IMR-90 (cell line): ENCODE measurements at regions not wholly inside any gene's neighbourhood (a gene's known extent, or its start where the extent isn't known, plus 50 kb on each side); places are given as distances from the start of the nearest gene placed in this dataset.

Source experiments
- ATAC-seq: fragments of 200-7000 bp; cut with Tn5 transposase; 2 replicates; pipeline ENCODE4 v1.9.1; 2020; ENCODE audit warnings: low read depth, mild to moderate bottlenecking, moderate library complexity
- BruUV-seq: library from RNA; stranded (reverse); fragments of 400-500 nt; replicated peaks from 2 replicates; lab custom pipeline; 2021; lab: Mats Ljungman, UMichigan
- CTCF ChIA-PET: fragments of 300-600 bp; formaldehyde crosslinking; extraction: SDS; loops from one replicate; lab custom pipeline; 2021; ENCODE audit warnings: antibody characterized with exemption; lab: Yijun Ruan, JAX
- POLR2A ChIA-PET: fragments of 300-600 bp; sonication (Branson Sonifier 250); formaldehyde crosslinking; loops from one replicate; lab custom pipeline; 2022; ENCODE audit warnings: antibody characterized with exemption; ENCODE audit not compliant: unreplicated experiment; lab: Charles Lee
- DNase-seq: peaks from one replicate; pipeline ENCODE4 v3.0.0; 2013
- H2AFZ ChIP-seq: replicated peaks from 2 replicates; pipeline ENCODE3; 2013; ENCODE audit warnings: low read length, mild to moderate bottlenecking; ENCODE audit not compliant: poor library complexity
- H2AK5ac ChIP-seq: 2 replicates; pipeline ENCODE4 v1.6.1; 2013; ENCODE audit warnings: low read depth, low read length, inconsistent platforms
- H2AK9ac ChIP-seq: replicated peaks from 2 replicates; pipeline ENCODE3; 2013; ENCODE audit warnings: mild to moderate bottlenecking, low read depth, low read length, moderate library complexity; ENCODE audit not compliant: poor library complexity
- H2BK120ac ChIP-seq: 2 replicates; pipeline ENCODE4 v1.6.1; 2013; ENCODE audit warnings: low read depth, low read length, inconsistent platforms
- H2BK15ac ChIP-seq: 3 replicates; pipeline ENCODE4 v1.6.1; 2013; ENCODE audit warnings: low read depth, low read length, inconsistent platforms
- H2BK20ac ChIP-seq: 2 replicates; pipeline ENCODE4 v1.6.1; 2013; ENCODE audit warnings: low read depth, mild to moderate bottlenecking, inconsistent platforms, low read length, moderate library complexity
- H2BK5ac ChIP-seq: 2 replicates; pipeline ENCODE4 v1.6.1; 2013; ENCODE audit warnings: mild to moderate bottlenecking, low read depth, low read length, inconsistent platforms; ENCODE audit not compliant: poor library complexity, severe bottlenecking
- H3K14ac ChIP-seq: replicated peaks from 2 replicates; pipeline ENCODE4 v1.6.1; 2013; ENCODE audit warnings: low read depth, low read length, inconsistent platforms
- H3K18ac ChIP-seq: 2 replicates; pipeline ENCODE4 v1.6.1; 2013; ENCODE audit warnings: low read depth, low read length, control low read depth
- H3K23ac ChIP-seq: 2 replicates; pipeline ENCODE4 v1.6.1; 2013; ENCODE audit warnings: low read depth, low read length, inconsistent platforms
- H3K27ac ChIP-seq: 2 replicates; pipeline ENCODE4 v1.5.1; 2013; ENCODE audit warnings: mild to moderate bottlenecking, control low read depth, low read length; ENCODE audit not compliant: insufficient read depth
- H3K27me3 ChIP-seq: 2 replicates; pipeline ENCODE4 v1.6.1; 2013; ENCODE audit warnings: low read length; ENCODE audit not compliant: control insufficient read depth, insufficient read depth
- H3K36me3 ChIP-seq: 2 replicates; pipeline ENCODE4 v1.6.1; 2013; ENCODE audit warnings: low read length, mixed read lengths; ENCODE audit not compliant: control insufficient read depth, insufficient read depth
- H3K4ac ChIP-seq: 2 replicates; pipeline ENCODE4 v1.6.1; 2013; ENCODE audit warnings: low read depth, low read length, inconsistent platforms
- H3K4me1 ChIP-seq: 2 replicates; pipeline ENCODE4 v1.6.1; 2013; ENCODE audit warnings: low read length, mixed read lengths; ENCODE audit not compliant: control insufficient read depth, insufficient read depth
- H3K4me2 ChIP-seq: 2 replicates; pipeline ENCODE4 v1.6.1; 2013; ENCODE audit warnings: low read depth, mild to moderate bottlenecking, control low read depth, low read length, moderate library complexity
- H3K4me3 ChIP-seq: 2 replicates; pipeline ENCODE4 v1.5.1; 2013; ENCODE audit warnings: low read depth, mild to moderate bottlenecking, control low read depth, low read length, moderate library complexity; ENCODE audit not compliant: insufficient read depth
- H3K56ac ChIP-seq: 2 replicates; pipeline ENCODE4 v1.6.1; 2013; ENCODE audit warnings: low read length, inconsistent platforms; ENCODE audit not compliant: insufficient read depth; ENCODE audit errors: extremely low read depth
- H3K79me1 ChIP-seq, 2 experiments: 2 replicates each; pipeline ENCODE4 v1.6.1; 2013; ENCODE audit warnings: low read length in 2 of 2, inconsistent platforms in 1 of 2, low read depth in 1 of 2
- H3K9ac ChIP-seq: 2 replicates; pipeline ENCODE4 v1.6.1; 2013; ENCODE audit warnings: low read depth, low read length, control low read depth
- H3K9me1 ChIP-seq: 2 replicates; pipeline ENCODE4 v1.6.1; 2013; ENCODE audit warnings: low read length, inconsistent platforms; ENCODE audit not compliant: insufficient read depth
- H3K9me3 ChIP-seq: 2 replicates; pipeline ENCODE4 v1.6.1; 2013; ENCODE audit warnings: low read length; ENCODE audit not compliant: control insufficient read depth, insufficient read depth
- H4K20me1 ChIP-seq: 2 replicates; pipeline ENCODE4 v1.6.1; 2013; ENCODE audit warnings: low read length, inconsistent platforms; ENCODE audit not compliant: insufficient read depth
- H4K5ac ChIP-seq: 2 replicates; pipeline ENCODE4 v1.6.1; 2013; ENCODE audit warnings: mild to moderate bottlenecking, low read depth, low read length, control low read depth
- H4K8ac ChIP-seq, 2 experiments: 2 replicates each; pipeline ENCODE4 v1.6.1; 2013; ENCODE audit warnings: low read depth in 2 of 2, low read length in 2 of 2, control low read depth in 1 of 2, inconsistent platforms in 1 of 2
- H4K91ac ChIP-seq: 2 replicates; pipeline ENCODE4 v1.6.1; 2013; ENCODE audit warnings: low read depth, low read length, inconsistent platforms; ENCODE audit not compliant: insufficient read depth
- BHLHE40 ChIP-seq: fragments of 150-350 bp; IDR thresholded peaks from 2 replicates; pipeline ENCODE4 v1.6.1; 2016; ENCODE audit warnings: mild to moderate bottlenecking, low read depth, low read length
- CEBPB ChIP-seq: IDR thresholded peaks from 2 replicates; pipeline ENCODE4 v1.6.1; 2012; ENCODE audit warnings: low read depth, low read length, improper control_type of control experiment
- CHD1 ChIP-seq: IDR thresholded peaks from 2 replicates; pipeline ENCODE4 v1.6.1; 2012; ENCODE audit warnings: low read depth, low read length, improper control_type of control experiment
- CTCF ChIP-seq: conservative IDR thresholded peaks from 2 replicates; pipeline ENCODE4 v1.5.1; 2012; ENCODE audit warnings: mild to moderate bottlenecking, low read depth, low read length, improper control_type of control experiment
- FOS ChIP-seq: fragments of 150-350 bp; IDR thresholded peaks from 2 replicates; pipeline ENCODE4 v1.6.1; 2016; ENCODE audit warnings: low read depth, low read length
- MAFK ChIP-seq: IDR thresholded peaks from 2 replicates; pipeline ENCODE4 v1.6.1; 2012; ENCODE audit warnings: low read depth, low read length, improper control_type of control experiment
- MAZ ChIP-seq: IDR thresholded peaks from 2 replicates; pipeline ENCODE4 v1.6.1; 2012; ENCODE audit warnings: low read depth, mild to moderate bottlenecking, low read length, improper control_type of control experiment, moderate library complexity, borderline replicate concordance
- MXI1 ChIP-seq: IDR thresholded peaks from 2 replicates; pipeline ENCODE4 v1.6.1; 2012; ENCODE audit warnings: low read depth, mild to moderate bottlenecking, low read length, moderate library complexity, borderline replicate concordance
- NFE2L2 ChIP-seq: fragments of 150-350 bp; IDR thresholded peaks from 2 replicates; pipeline ENCODE4 v1.6.1; 2016; ENCODE audit warnings: low read depth, mild to moderate bottlenecking, low read length
- POLR2A ChIP-seq: IDR thresholded peaks from 2 replicates; pipeline ENCODE4 v1.6.1; 2012; ENCODE audit warnings: mild to moderate bottlenecking, low read depth, low read length
- RAD21 ChIP-seq: IDR thresholded peaks from 2 replicates; pipeline ENCODE4 v1.6.1; 2012; ENCODE audit warnings: low read length, improper control_type of control experiment
- RCOR1 ChIP-seq: IDR thresholded peaks from 2 replicates; pipeline ENCODE4 v1.6.1; 2012; ENCODE audit warnings: mild to moderate bottlenecking, low read length, improper control_type of control experiment; ENCODE audit not compliant: insufficient replicate concordance
- RFX5 ChIP-seq: IDR thresholded peaks from 2 replicates; pipeline ENCODE4 v1.8.0; 2012; ENCODE audit warnings: low read depth, mild to moderate bottlenecking, low read length, moderate library complexity
- SMC3 ChIP-seq: fragments of 150-350 bp; IDR thresholded peaks from 2 replicates; pipeline ENCODE4 v1.6.1; 2016; ENCODE audit warnings: low read depth, mild to moderate bottlenecking, antibody characterized with exemption, low read length, moderate library complexity
- WGBS, 2 experiments: methylation state at CpG; one replicate each; pipeline versions ENCODE4 v1.1.5 to v1.1.7; 2013; ENCODE audit warnings: missing lambda C conversion rate in 2 of 2; ENCODE audit not compliant: insufficient read length in 1 of 2; ENCODE audit errors: extremely low coverage in 2 of 2; 5-methylcytosine and 5-hydroxymethylcytosine counted together
- dilution Hi-C: fragments of 300-500 bp; cut with HindIII; formaldehyde crosslinking; loops from one replicate; pipeline ENCODE4 v1.14.3; 2018; ENCODE audit warnings: low sequenced_read_pairs; ENCODE audit not compliant: unreplicated experiment
- in situ Hi-C: fragments of 300-500 bp; cut with MboI; formaldehyde crosslinking; loops from 3 replicates; pipeline ENCODE4 v1.14.3; 2019; ENCODE audit warnings: low sequenced_read_pairs, inconsistent platforms, mixed read lengths
- intact Hi-C: fragments of 100-400 bp; cut with micrococcal nuclease; formaldehyde crosslinking; loops from 2 replicates; pipeline ENCODE4 v1.10.0; 2022
- TF ChIP-seq, protein P1 (sequence below): fragments of 150-350 bp; IDR thresholded peaks from 2 replicates; pipeline ENCODE4 v1.6.1; 2016; ENCODE audit warnings: low read depth, mild to moderate bottlenecking, low read length, moderate library complexity, borderline replicate concordance
- TF ChIP-seq, protein P2 (sequence below): fragments of 150-350 bp; IDR thresholded peaks from 2 replicates; pipeline ENCODE4 v1.6.1; 2017; ENCODE audit warnings: mild to moderate bottlenecking, antibody characterized with exemption, low read length, low read depth

DNA sequence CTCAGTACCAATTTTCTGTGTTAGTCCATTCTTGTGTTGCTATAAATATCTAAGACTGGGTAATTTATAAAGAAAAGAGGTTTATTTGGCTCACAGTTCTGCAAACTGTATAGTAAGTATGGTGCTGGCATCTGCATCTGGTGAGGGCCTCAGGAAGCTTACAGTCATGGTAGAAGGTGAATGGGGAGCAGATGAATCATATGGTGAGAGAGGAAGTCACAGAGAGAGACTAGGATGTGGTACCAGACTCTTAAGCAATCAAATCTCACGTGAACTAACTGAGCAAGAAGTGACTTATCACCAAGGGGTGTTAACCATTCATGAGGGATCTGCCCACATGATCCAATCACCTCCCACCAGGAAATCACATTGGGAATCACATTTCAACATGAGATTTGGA, 60.8 kb upstream of the ZBED5 start:
- Histone ChIP-seq H3K4me1 (peaks cover 1% of the 10 kb centered on the region; the same call in 1 of the 2 replicates), H3K9me1 (0 out of 2 replicates have a peak, but pooled peaks cover 3% of the 10 kb centered on the region), H4K8ac (no peak overlapping the region), H2BK5ac (no peak overlapping the region), H2BK120ac (no peak overlapping the region), H3K9me3 (no peaks in the 10 kb centered on the region; the same call in 1 of the 2 replicates), H4K91ac (no peak overlapping the region), H3K36me3 (no peaks in the 10 kb centered on the region), H3K27ac (no peak overlapping the region), H3K79me1 (no peaks in the 10 kb centered on the region), H3K18ac (no peak overlapping the region; the same call in 1 of the 2 replicates), H3K56ac (no peak overlapping the region), H4K5ac (no peak overlapping the region), H2AFZ (no peak overlapping the region), H3K14ac (no peak overlapping the region), H2AK9ac (no peak overlapping the region), H3K9ac (no peak overlapping the region), H2BK20ac (no peak overlapping the region), H3K27me3 (no peaks in the 10 kb centered on the region), H2AK5ac (no peak overlapping the region), H2BK15ac (no peak overlapping the region), H3K23ac (no peak overlapping the region), H3K4me2 (no peak overlapping the region), H3K4me3 (no peak overlapping the region), H3K4ac (no peak overlapping the region), H4K20me1 (no peaks in the 10 kb centered on the region)
- intact Hi-C loops: no loop called here
- ATAC-seq (no peak), DNase-seq (no peak)
- ChIA-PET CTCF (no interaction called here), POLR2A (no interaction called here)
- TF ChIP-seq NFE2L2 (no peak), FOS (no peak), MAZ (no peak), CTCF (no peak), BHLHE40 (no peak), RFX5 (no peak), POLR2A (no peak), RCOR1 (no peak), CHD1 (no peak), MAFK (no peak), MXI1 (no peak), SMC3 (no peak), RAD21 (no peak), CEBPB (no peak)
- TF ChIP-seq, protein P1, sequence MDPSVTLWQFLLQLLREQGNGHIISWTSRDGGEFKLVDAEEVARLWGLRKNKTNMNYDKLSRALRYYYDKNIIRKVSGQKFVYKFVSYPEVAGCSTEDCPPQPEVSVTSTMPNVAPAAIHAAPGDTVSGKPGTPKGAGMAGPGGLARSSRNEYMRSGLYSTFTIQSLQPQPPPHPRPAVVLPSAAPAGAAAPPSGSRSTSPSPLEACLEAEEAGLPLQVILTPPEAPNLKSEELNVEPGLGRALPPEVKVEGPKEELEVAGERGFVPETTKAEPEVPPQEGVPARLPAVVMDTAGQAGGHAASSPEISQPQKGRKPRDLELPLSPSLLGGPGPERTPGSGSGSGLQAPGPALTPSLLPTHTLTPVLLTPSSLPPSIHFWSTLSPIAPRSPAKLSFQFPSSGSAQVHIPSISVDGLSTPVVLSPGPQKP: no peak
- TF ChIP-seq, protein P2, sequence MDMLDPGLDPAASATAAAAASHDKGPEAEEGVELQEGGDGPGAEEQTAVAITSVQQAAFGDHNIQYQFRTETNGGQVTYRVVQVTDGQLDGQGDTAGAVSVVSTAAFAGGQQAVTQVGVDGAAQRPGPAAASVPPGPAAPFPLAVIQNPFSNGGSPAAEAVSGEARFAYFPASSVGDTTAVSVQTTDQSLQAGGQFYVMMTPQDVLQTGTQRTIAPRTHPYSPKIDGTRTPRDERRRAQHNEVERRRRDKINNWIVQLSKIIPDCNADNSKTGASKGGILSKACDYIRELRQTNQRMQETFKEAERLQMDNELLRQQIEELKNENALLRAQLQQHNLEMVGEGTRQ: no peak
- dilution Hi-C loops: no loop called here
- no CpG with 5 or more reads among the region's 1 CpG for WGBS, 2 experiments
- BruUV-seq: no TSS peak
- in situ Hi-C loops: no loop called here
